SIG-M5 (cell line): ENCODE measurements at regions not wholly inside any gene's neighbourhood (a gene's known extent, or its start where the extent isn't known, plus 50 kb on each side); places are given as distances from the start of the nearest gene placed in this dataset.

Experiments
- DNase-seq: peaks from one replicate; lab custom pipeline; 2025; lab: John Stamatoyannopoulos, UW

- no peak for DNase-seq
Observed at GRCh38 chr1:229822026-229822425, 196.0 kb downstream of the URB2 start.

DNA sequence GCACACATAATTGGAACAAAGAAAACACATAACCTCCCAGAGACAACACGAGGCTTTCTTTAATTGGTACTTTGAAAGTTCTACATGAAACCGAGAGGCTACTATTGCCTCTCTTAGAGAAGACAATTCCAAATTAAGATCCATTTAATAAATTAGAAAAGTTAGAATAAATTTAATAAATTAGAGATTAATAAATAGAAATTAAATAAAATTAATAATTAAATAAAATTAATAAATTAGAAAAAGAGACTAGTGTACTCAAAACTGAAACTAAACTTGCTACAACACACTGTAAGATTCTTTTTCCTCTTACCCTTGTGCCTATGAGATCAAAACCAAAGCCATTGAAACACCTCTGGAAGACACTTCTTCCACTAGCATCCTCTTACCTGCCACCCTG is 199.0 kb downstream of the URB2 start:
- no peak for DNase-seq

- no peak for DNase-seq
Observed at GRCh38 chr1:229828461-229828860, 202.4 kb downstream of the URB2 start.

DNA sequence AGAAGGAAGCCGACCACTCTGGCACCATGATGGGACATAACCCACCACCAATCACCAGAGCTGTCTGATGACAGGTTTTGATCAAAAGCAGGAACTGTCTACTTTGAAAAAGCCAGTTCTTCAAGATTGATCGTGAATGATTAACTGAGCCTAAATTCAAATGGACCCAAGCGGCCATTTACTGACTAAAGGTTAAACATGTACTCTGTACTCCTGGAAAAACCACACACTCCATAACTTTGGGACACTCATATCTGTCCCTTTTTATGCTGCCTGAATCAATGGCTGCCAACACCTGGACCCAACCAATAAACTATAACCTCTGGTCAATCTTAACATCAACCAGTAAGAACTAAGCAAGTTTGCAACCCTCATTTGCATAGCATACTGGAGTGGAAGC is 206.6 kb downstream of the URB2 start:
- no peak for DNase-seq

DNA sequence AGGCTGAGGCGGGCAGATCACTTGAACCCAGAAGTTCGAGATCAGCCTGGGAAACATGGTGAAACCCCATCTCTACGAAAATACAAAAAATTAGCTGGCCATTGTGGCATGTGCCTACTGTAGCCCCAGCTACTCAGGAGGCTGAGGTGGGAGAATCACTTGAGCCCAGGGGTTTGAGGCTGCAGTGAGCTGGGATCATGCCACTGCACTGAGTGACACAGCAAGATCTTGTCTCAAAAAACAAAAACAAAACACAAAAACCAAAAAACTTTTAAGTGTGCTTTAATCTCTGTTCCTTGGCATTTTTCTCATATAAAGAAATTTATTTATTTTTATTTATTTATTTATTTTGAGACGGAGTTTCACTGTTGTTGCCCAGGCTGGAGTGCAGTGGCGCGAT is 208.2 kb downstream of the URB2 start:
- no peak for DNase-seq

DNA sequence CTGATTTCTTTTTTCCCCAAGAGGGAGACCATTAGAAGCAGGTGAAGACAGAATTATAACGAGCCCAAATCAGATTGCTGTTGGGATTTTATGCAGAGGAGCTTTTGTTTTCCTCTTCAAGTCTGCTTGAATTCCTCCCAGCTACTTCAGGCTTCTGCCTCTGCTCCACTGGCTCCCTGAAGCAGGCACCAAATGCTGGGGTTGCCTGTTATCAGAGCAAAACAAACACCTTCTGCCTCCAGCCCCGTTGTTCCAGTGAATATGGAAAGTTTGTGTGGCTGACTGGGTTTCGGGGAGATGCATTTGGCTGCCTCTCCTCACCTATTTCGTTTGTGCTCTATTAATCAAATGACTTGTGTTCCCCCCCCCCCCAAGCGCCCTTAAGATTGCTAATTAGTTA is 209.2 kb downstream of the URB2 start:
- DNase-seq: no peak

- no peak for DNase-seq
Observed at GRCh38 chr1:229836324-229836723, 210.3 kb downstream of the URB2 start.

- DNase-seq: no peak
Observed at GRCh38 chr1:229838204-229838603, 212.2 kb downstream of the URB2 start.

DNA sequence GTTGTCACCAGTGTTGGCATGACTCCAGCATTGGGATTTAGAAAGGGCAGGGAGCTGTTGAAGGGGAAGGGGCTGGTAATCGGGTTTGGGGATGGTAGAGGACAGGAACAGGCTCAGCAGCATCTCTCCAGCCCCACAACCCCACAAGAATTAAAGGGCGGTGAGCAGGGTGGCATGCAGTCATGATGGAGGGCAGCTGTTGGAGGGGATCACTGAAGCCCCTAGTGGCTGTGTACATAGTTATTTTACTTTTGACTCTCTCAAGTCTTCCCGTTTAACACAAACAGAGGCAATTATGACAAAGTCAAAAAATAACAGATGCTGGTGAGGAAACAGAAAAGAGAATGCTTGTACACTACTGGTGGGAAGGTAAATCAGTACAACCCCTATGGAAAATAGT is 213.8 kb downstream of the URB2 start:
- DNase-seq: no peak

DNA sequence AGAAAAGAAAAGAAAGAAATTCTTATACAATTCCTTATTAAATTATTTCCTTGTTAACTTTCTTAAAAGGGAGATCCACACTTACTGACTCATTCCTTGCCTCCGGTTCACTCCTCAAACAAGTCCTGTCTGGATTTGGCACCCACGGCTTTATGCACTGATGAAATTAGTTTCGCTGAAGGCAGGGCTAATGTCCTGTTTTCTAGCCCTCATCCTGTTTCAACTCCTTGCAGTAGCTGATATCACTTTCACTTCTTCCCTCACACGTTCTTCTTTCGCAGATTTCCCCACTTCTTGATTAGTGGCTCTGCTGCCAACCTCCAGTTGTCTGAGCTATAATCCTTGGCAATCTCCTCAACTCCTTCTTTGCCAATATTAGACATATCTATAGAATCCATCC is 215.2 kb downstream of the URB2 start:
- DNase-seq: no peak

DNA sequence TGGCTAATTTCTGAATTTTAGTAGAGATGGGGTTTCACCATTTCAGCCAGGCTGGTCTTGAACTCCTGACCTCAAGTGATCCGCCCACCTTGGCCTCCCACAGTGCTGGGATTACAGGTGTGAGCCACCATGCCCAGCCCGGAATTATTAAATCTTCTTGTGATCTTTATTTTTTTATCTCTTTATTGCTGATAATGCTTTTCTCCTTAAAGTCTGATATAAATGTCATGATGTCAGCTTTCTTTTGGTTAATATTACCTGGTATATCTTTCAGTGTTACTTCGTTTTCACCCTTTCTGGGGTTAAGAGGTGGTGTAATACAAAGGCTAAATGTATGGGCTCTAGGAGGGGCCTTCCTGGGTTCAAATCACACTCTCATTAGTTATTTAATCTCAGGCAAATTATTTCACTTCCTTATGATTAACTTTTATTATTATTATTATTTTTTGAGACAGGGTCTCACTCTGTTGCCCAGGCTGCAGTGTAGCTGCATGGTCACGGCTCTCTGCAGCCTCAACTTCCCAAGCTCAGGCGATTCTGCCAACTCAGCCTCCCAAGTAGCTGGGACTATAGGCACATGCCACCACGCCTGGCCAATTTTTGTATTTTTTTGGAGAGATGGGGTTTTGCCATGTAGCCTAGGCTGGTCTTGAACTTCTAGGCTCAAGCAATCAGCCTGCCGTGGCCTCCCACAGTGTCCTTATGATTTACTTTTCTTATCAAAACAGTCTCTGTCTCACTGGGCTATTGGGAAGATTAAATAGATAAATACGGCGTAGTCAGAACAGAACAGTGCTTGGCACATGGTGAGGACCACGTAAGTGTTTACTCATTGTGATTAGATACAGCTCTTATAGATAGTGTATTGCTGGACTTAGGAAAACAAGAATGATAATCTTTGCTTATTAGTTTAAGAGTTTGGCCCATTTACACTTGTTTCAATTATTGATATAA is 216.5 kb downstream of the URB2 start:
- no peak for DNase-seq

DNA sequence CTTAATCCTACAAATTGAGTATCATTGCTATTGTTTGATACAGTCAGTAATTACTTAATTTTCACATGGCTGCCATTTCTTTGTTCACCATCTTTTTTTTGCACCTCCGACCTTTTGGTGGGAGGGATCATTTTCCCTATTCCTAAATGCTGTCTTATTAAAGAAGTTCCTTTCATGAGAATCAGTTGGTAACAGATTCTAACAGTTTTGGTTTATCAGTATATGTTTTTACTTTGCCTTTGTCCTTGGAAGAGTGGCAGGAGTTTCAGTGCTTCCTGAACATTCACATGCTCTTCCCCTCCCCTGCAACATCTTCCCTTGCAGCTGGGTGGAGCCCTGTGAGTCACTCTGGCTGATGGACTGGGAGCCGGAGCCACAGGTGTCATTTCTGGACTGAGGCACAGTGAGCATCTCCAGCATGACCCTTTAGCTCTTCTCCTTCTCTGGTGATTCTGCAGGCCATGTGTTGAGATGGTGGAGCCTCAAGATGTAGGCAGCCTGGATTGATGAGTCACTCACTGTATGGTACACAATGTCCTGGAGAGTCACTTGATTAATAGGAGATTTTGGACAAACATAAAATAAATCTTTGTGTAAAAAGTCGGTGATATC is 217.7 kb downstream of the URB2 start:
- no peak for DNase-seq

DNA sequence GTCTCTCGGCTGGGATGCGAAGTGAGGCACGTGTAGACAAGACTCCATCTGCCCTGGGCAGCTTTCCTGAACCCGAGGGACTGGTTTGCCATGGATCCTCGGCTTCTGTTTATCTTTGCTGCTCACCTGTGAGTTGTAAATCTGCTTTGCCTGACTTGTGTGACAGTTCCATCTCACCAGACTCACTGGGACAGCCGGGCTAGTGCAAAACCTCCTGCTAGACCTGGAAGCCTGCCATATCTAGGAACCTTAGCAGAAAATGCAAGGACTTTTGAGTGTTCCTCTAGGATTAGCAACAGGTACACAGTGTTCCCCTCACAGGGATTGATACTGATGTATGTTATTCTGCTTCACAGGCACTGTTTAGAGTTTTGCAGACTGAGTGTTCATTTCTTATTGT is 218.6 kb downstream of the URB2 start:
- no peak for DNase-seq

- no peak for DNase-seq
Observed at GRCh38 chr1:229845410-229846138, 219.5 kb downstream of the URB2 start.

- DNase-seq: no peak
Observed at GRCh38 chr1:229846351-229846750, 220.3 kb downstream of the URB2 start.

DNA sequence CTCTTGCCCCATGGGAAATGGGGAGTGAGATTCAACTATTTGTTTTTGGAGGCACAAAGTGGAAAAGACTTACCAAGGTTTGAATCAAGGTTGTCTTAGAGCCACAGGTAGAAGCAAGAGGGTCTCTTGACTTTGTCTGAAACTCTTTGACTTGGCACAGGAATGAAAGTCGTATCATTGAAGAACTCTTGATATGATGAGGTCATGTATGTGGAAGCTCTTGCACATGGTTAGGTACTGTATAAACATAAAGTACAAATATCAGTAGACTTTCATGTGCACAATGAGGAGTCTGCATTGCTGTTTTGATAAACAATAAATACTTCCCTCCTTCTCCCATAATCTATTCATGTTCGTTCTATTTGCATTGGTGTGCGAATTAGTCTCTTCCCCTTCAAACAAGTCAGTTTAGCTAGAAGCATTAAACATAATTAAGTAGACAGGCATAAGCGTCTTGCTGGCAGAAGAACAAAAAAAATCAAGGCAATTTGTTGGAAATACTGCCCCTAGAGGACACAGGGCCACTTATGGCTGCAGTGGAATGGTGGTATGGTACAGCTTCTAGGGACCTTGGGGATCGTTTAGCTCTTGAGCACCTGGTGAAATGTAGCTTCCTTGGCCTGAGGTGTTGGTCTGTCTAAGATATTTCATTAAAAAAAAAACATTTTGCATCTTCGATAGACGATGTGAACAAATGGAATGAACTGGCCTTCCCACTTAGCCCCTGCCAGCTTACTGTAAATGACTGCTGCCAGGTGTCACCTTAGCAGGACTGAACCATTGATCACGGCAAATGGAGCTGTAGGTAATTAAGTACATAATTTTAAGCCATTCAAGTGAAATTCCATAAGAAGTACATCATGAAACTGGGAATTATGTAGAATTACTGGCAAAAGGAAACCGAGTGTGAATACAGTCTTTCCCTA is 218.0 kb upstream of the GALNT2 start:
- no peak for DNase-seq

DNA sequence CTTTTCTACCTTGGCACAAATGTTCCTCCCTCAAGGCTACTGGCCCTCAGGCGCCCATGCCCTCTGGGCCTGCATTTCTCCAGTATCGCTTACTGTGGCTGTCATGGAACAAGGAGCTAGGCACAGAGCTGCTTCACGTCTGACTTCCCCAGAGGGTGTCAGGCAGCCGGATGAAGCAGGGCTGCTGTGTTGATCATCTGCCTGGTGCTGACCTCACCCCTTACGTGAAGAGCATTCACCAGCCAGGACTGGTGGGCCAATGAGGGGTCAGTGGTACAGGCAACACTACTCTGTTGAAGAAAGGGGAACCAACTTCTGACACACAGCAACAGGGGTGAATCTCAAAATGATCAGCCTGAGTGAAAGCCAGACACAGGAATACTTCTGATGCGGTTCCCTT is 215.5 kb upstream of the GALNT2 start:
- DNase-seq: no peak

GRCh38 chr1:229853751-229854150 is 213.3 kb upstream of the GALNT2 start:
- DNase-seq: no peak

DNA sequence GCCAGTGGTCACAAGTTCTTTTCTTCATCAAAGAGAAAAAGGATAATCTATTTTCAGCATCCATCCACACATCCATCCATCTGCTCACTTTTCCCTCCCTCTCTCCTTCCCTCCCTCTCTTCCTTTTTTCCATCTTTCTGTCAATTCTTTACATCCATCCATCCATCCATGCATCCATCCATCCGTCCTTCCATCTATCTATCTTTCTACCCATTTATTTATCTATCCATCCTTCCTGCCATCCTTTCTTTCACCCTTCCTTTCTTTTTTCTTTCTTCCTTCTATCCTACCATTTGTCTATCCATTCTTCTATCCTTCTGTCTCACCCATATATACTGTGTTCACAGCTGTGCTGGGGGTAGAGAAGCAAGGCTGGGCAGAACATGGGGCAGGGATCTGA is 212.4 kb upstream of the GALNT2 start:
- DNase-seq: no peak

- peak; percentile 45 for DNase-seq
Observed at GRCh38 chr1:229856009-229856650, 210.9 kb upstream of the GALNT2 start.

DNA sequence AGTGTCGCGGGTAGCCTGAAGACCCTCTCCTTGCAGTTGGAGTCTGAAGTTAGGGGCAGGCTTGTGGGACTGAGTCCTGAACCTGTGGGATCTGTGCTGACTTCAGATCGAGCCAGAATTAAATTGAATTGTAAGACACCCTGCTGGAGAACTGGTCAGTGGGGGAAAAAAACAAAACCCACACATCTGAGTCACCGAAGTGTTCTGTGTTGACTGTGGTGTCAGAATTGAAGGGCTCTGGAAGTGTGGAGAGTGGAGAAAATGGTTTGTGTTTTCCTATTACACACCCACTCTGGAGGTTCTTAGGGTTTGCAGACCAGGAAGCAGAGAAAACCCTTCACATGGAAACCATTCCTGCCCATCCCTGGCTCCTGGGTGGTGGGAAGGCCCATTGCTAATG is 209.5 kb upstream of the GALNT2 start:
- no peak for DNase-seq
